ENCODE measurements at regions not wholly inside any gene's neighbourhood (a gene's known extent, or its start where the extent isn't known, plus 50 kb on each side); places are given as distances from the start of the nearest gene placed in this dataset.

DNA sequence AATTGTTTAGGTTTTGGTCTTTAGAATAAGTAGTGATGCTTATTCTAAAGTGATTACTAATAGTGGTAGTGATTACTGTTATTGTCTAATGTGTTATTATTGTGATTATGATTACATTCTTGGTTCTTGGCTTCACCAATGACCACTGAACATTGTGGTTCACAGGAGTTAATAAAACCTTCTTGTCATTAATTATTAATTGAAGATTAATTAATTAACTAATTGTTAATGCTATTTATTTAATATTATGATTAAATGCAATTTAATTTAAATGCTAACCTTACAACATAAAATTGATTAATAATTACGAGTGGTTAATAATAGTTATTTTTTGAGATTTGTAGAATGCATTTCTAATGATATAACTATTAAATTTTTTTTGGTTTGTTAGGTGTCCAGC lies 747.7 kb upstream of the POM121L12 start:
- Histone ChIP-seq H3K4me3 (ENCODE audit: low read length) (no peak overlapping the region), H3K4me1 (ENCODE audit: control insufficient read depth, low read length) (no peaks in the 10 kb centered on the region), H3K9me2 (replicated peaks; ENCODE audit: control insufficient read depth, low read length) (no peaks in the 10 kb centered on the region), H3K27ac (ENCODE audit: low read depth, low read length) (no peak overlapping the region), H3F3A (ENCODE audit: control insufficient read depth, insufficient read depth) (no peaks in the 10 kb centered on the region), H3K9me3 (ENCODE audit: control insufficient read depth, insufficient read depth, low read length) (no peaks in the 10 kb centered on the region), H3K36me3 (ENCODE audit: control insufficient read depth, low read length) (no peaks in the 10 kb centered on the region), H3K79me2 (ENCODE audit: control insufficient read depth, low read length) (no peaks in the 10 kb centered on the region), H3K4me2 (ENCODE audit: low read length) (no peak overlapping the region), H3K27me3 (ENCODE audit: control insufficient read depth, low read length) (no peaks in the 10 kb centered on the region), H4K20me1 (ENCODE audit: control insufficient read depth, insufficient read depth, low read depth, low read length) (no peaks in the 10 kb centered on the region)
- TF ChIP-seq, protein P1, sequence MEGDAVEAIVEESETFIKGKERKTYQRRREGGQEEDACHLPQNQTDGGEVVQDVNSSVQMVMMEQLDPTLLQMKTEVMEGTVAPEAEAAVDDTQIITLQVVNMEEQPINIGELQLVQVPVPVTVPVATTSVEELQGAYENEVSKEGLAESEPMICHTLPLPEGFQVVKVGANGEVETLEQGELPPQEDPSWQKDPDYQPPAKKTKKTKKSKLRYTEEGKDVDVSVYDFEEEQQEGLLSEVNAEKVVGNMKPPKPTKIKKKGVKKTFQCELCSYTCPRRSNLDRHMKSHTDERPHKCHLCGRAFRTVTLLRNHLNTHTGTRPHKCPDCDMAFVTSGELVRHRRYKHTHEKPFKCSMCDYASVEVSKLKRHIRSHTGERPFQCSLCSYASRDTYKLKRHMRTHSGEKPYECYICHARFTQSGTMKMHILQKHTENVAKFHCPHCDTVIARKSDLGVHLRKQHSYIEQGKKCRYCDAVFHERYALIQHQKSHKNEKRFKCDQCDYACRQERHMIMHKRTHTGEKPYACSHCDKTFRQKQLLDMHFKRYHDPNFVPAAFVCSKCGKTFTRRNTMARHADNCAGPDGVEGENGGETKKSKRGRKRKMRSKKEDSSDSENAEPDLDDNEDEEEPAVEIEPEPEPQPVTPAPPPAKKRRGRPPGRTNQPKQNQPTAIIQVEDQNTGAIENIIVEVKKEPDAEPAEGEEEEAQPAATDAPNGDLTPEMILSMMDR (IDR thresholded peaks at IDR 0.05; ENCODE audit: low read depth, low read length, poor library complexity, severe bottlenecking), result no peak
- TF ChIP-seq EZH2phosphoT487 (IDR thresholded peaks at IDR 0.05; ENCODE audit: borderline replicate concordance, low read length), result no peak

- Histone ChIP-seq H3K36me3 (ENCODE audit: control insufficient read depth, low read length) (no peaks in the 10 kb centered on the region), H3K4me2 (ENCODE audit: low read length) (no peak overlapping the region), H3K4me1 (ENCODE audit: control insufficient read depth, low read length) (no peaks in the 10 kb centered on the region), H3K9me3 (ENCODE audit: control insufficient read depth, insufficient read depth, low read length) (no peaks in the 10 kb centered on the region), H3K79me2 (ENCODE audit: control insufficient read depth, low read length) (no peaks in the 10 kb centered on the region), H4K20me1 (ENCODE audit: control insufficient read depth, insufficient read depth, low read depth, low read length) (no peaks in the 10 kb centered on the region), H3K27ac (ENCODE audit: low read depth, low read length) (no peak overlapping the region), H3K9me2 (replicated peaks; ENCODE audit: control insufficient read depth, low read length) (no peaks in the 10 kb centered on the region), H3K27me3 (ENCODE audit: control insufficient read depth, low read length) (no peaks in the 10 kb centered on the region), H3F3A (ENCODE audit: control insufficient read depth, insufficient read depth) (no peaks in the 10 kb centered on the region), H3K4me3 (ENCODE audit: low read length) (no peak overlapping the region)
- TF ChIP-seq, protein P1 (IDR thresholded peaks at IDR 0.05; ENCODE audit: low read depth, low read length, poor library complexity, severe bottlenecking), result no peak
- no peak for TF ChIP-seq EZH2phosphoT487 (IDR thresholded peaks at IDR 0.05; ENCODE audit: borderline replicate concordance, low read length)
These were observed 749.7 kb upstream of the POM121L12 start for GRCh38 chr7:52285689-52286088.

DNA sequence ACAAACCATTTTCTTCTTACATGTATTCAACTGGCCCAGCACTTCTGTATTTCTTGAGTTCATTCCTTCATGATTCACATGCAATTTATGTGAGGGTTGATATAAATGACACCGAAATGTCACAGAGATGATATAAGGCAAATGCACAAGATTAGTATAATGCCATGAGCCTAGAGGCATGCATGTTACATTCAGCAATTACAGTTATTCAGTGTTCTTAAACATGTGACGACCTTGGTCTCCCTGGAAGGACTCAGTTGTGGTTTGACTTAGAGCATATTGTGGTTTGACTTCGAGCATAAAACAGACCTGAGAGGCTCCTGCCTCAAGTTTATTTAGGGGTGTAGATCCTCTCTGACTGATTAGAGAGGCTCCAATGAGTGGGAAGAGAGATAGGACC lies 752.1 kb upstream of the POM121L12 start:
- Histone ChIP-seq H4K20me1 (ENCODE audit: control insufficient read depth, insufficient read depth, low read depth, low read length) (no peaks in the 10 kb centered on the region), H3K27me3 (ENCODE audit: control insufficient read depth, low read length) (no peaks in the 10 kb centered on the region), H3K27ac (ENCODE audit: low read depth, low read length) (no peak overlapping the region), H3K79me2 (ENCODE audit: control insufficient read depth, low read length) (no peaks in the 10 kb centered on the region), H3K36me3 (ENCODE audit: control insufficient read depth, low read length) (no peaks in the 10 kb centered on the region), H3F3A (ENCODE audit: control insufficient read depth, insufficient read depth) (no peaks in the 10 kb centered on the region), H3K4me3 (ENCODE audit: low read length) (no peak overlapping the region), H3K4me1 (ENCODE audit: control insufficient read depth, low read length) (no peaks in the 10 kb centered on the region), H3K9me3 (ENCODE audit: control insufficient read depth, insufficient read depth, low read length) (no peaks in the 10 kb centered on the region), H3K4me2 (ENCODE audit: low read length) (no peak overlapping the region), H3K9me2 (replicated peaks; ENCODE audit: control insufficient read depth, low read length) (no peaks in the 10 kb centered on the region)
- TF ChIP-seq, protein P1 (IDR thresholded peaks at IDR 0.05; ENCODE audit: low read depth, low read length, poor library complexity, severe bottlenecking), result no peak
- no peak for TF ChIP-seq EZH2phosphoT487 (IDR thresholded peaks at IDR 0.05; ENCODE audit: borderline replicate concordance, low read length)

Data from DOHH2 (cell line).